HepG2 (cell line): ENCODE measurements at regions not wholly inside any gene's neighbourhood (a gene's known extent, or its start where the extent isn't known, plus 50 kb on each side); places are given as distances from the start of the nearest gene placed in this dataset.
A peak's percentile ranks its signal among the peaks of the same experiment; 100 is the strongest.

Experiments
- ELF4 ChIP-seq: sonication (generic); formaldehyde crosslinking; IDR thresholded peaks from 2 replicates; pipeline ENCODE4 v1.5.0; 2020; ENCODE audit warnings: missing genetic modification reagents, mild to moderate bottlenecking, moderate library complexity, borderline replicate concordance
- HDAC6 ChIP-seq: fragments of 200-600 bp; sonication (generic); IDR thresholded peaks from 2 replicates; pipeline ENCODE4 v1.7.0; 2017; ENCODE audit warnings: mild to moderate bottlenecking, antibody characterized with exemption, low read length, low read depth
- THAP11 ChIP-seq: IDR thresholded peaks from 2 replicates; pipeline ENCODE4 v1.6.1; 2016; ENCODE audit warnings: missing biosample characterization, missing genetic modification reagents
- ZNF260 ChIP-seq: sonication (generic); formaldehyde crosslinking; IDR thresholded peaks from 2 replicates; pipeline ENCODE4 v1.4.0; 2020; ENCODE audit warnings: missing genetic modification reagents, low read depth, mild to moderate bottlenecking, borderline replicate concordance
- ZNF274 ChIP-seq: sonication (generic); formaldehyde crosslinking; IDR thresholded peaks from 2 replicates; pipeline ENCODE4 v1.5.1; 2020; ENCODE audit warnings: mild to moderate bottlenecking, missing genetic modification reagents
- TF ChIP-seq, protein P1 (sequence below): sonication (generic); formaldehyde crosslinking; IDR thresholded peaks from 2 replicates; pipeline ENCODE4 v1.8.0; 2023; ENCODE audit warnings: mild to moderate bottlenecking, missing genetic modification reagents
- TF ChIP-seq, protein P2 (sequence below): sonication (generic); formaldehyde crosslinking; IDR thresholded peaks from 2 replicates; pipeline ENCODE4 v1.5.0; 2020; ENCODE audit warnings: mild to moderate bottlenecking, missing genetic modification reagents, borderline replicate concordance
- TF ChIP-seq, protein P3 (sequence below): sonication (generic); formaldehyde crosslinking; IDR thresholded peaks from 2 replicates; pipeline ENCODE4 v1.9.0; 2021; ENCODE audit warnings: missing genetic modification reagents, borderline replicate concordance

DNA sequence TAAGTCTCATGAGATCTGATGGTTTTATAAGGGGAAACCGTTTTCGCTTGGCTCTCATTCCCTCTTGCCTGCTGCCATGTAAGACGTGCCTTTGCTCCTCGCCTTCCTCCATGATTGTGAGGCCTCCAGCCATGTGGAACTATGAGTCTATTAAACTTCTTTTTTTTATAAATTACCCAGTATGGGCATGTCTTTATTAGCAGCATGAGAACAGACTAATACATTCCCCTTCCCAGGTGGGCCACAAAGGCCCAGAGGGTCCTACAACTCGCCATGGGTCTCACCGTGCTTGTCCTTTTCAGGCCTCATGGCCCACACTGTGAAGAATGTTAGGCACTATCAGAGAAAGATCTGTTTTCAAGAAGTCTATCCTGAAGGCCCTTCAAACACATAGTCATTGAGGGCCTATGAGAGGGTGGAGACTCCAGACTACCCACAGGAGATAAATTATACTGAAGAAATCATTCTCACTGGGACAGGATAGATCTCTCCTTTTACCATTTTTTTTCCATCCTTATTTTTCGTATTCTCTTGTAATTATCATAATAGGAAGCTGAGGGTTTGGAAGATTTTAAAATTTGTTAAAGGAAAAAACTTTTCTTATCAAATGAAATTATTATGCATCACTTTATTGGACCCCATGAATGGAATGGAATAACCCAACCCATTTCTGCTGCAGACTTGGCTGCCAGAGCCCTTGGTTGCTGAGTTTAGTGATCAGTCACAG, 57.2 kb upstream of the EPCAM start (continued):
- TF ChIP-seq, protein P1, sequence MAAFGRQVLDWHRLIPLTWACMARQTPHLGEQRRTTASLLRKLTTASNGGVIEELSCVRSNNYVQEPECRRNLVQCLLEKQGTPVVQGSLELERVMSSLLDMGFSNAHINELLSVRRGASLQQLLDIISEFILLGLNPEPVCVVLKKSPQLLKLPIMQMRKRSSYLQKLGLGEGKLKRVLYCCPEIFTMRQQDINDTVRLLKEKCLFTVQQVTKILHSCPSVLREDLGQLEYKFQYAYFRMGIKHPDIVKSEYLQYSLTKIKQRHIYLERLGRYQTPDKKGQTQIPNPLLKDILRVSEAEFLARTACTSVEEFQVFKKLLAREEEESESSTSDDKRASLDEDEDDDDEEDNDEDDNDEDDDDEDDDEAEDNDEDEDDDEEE = no peak
- TF ChIP-seq HDAC6 = no peak
- TF ChIP-seq, protein P2, sequence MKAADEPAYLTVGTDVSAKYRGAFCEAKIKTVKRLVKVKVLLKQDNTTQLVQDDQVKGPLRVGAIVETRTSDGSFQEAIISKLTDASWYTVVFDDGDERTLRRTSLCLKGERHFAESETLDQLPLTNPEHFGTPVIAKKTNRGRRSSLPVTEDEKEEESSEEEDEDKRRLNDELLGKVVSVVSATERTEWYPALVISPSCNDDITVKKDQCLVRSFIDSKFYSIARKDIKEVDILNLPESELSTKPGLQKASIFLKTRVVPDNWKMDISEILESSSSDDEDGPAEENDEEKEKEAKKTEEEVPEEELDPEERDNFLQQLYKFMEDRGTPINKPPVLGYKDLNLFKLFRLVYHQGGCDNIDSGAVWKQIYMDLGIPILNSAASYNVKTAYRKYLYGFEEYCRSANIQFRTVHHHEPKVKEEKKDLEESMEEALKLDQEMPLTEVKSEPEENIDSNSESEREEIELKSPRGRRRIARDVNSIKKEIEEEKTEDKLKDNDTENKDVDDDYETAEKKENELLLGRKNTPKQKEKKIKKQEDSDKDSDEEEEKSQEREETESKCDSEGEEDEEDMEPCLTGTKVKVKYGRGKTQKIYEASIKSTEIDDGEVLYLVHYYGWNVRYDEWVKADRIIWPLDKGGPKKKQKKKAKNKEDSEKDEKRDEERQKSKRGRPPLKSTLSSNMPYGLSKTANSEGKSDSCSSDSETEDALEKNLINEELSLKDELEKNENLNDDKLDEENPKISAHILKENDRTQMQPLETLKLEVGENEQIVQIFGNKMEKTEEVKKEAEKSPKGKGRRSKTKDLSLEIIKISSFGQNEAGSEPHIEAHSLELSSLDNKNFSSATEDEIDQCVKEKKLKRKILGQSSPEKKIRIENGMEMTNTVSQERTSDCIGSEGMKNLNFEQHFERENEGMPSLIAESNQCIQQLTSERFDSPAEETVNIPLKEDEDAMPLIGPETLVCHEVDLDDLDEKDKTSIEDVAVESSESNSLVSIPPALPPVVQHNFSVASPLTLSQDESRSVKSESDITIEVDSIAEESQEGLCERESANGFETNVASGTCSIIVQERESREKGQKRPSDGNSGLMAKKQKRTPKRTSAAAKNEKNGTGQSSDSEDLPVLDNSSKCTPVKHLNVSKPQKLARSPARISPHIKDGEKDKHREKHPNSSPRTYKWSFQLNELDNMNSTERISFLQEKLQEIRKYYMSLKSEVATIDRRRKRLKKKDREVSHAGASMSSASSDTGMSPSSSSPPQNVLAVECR (CRISPR knock-in tag) = peak; percentile 27; the same call in 1 of the 2 replicates
- TF ChIP-seq ZNF260 = no peak
- TF ChIP-seq ELF4 = no peak
- TF ChIP-seq, protein P3, sequence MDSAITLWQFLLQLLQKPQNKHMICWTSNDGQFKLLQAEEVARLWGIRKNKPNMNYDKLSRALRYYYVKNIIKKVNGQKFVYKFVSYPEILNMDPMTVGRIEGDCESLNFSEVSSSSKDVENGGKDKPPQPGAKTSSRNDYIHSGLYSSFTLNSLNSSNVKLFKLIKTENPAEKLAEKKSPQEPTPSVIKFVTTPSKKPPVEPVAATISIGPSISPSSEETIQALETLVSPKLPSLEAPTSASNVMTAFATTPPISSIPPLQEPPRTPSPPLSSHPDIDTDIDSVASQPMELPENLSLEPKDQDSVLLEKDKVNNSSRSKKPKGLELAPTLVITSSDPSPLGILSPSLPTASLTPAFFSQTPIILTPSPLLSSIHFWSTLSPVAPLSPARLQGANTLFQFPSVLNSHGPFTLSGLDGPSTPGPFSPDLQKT = no peak
- TF ChIP-seq ZNF274 = no peak
- TF ChIP-seq THAP11 = no peak
